Body of pancreas (tissue), 4 donors: ENCODE measurements at regions not wholly inside any gene's neighbourhood (a gene's known extent, or its start where the extent isn't known, plus 50 kb on each side); places are given as distances from the start of the nearest gene placed in this dataset.

Source experiments
- CTCF ChIP-seq, 7 experiments: fragments of 450-650 bp in 4 of 7; fragments of 200-600 bp in 3 of 7; sonication (generic) in 3 of 7; IDR thresholded peaks; one replicate each; pipeline ENCODE4 v1.5.1; 2016 to 2019; ENCODE audit warnings: antibody characterized with exemption in 7 of 7
- POLR2A ChIP-seq, 3 donors: fragments of 450-650 bp; IDR thresholded peaks; one replicate each; pipeline ENCODE4 v1.6.1; 2016; ENCODE audit warnings: antibody characterized with exemption in 3 of 3, mild to moderate bottlenecking in 2 of 3

- no peak for TF ChIP-seq CTCF (IDR thresholded peaks at IDR 0.05)
- no peak for TF ChIP-seq POLR2A (IDR thresholded peaks at IDR 0.05)
Measured at GRCh38 chr9:70477146-70477745, 62.8 kb upstream of the KLF9 start.
